Suprapubic skin (tissue), 4 donors: ENCODE measurements at regions not wholly inside any gene's neighbourhood (a gene's known extent, or its start where the extent isn't known, plus 50 kb on each side); places are given as distances from the start of the nearest gene placed in this dataset.

ENCODE experiments used
- CTCF ChIP-seq, 2 donors: fragments of 200-600 bp in 1 of 2; fragments of 450-650 bp in 1 of 2; sonication (generic) in 1 of 2; IDR thresholded peaks; one replicate each; pipeline ENCODE4 v1.5.1; 2016 to 2019; ENCODE audit warnings: antibody characterized with exemption in 2 of 2, mild to moderate bottlenecking in 1 of 2, moderate library complexity in 1 of 2
- EP300 ChIP-seq: sonication (generic); formaldehyde crosslinking; IDR thresholded peaks from one replicate; pipeline ENCODE4 v1.6.1; 2017; ENCODE audit warnings: antibody characterized with exemption
- POLR2A ChIP-seq, 2 donors: fragments of 450-650 bp; IDR thresholded peaks; one replicate each; pipeline ENCODE4 v1.6.1; 2017; ENCODE audit warnings: antibody characterized with exemption in 2 of 2, mild to moderate bottlenecking in 2 of 2, moderate library complexity in 2 of 2
- POLR2AphosphoS5 ChIP-seq, 3 donors: sonication (generic); formaldehyde crosslinking; IDR thresholded peaks; one replicate each; pipeline ENCODE4 v1.6.1; 2017; ENCODE audit warnings: antibody characterized with exemption in 3 of 3

GRCh38 chr6:153872946-153873345 lies 166.1 kb upstream of the OPRM1 start:
- TF ChIP-seq CTCF (IDR thresholded peaks at IDR 0.05) (no peak), POLR2AphosphoS5 (IDR thresholded peaks at IDR 0.05) (no peak), POLR2A (IDR thresholded peaks at IDR 0.05) (no peak), EP300 (no peak)
